Neural progenitor cell (in vitro differentiated cells): ENCODE measurements at regions not wholly inside any gene's neighbourhood (a gene's known extent, or its start where the extent isn't known, plus 50 kb on each side); places are given as distances from the start of the nearest gene placed in this dataset.
A peak's percentile ranks its signal among the peaks of the same experiment; 100 is the strongest.

ENCODE experiments used
- DNase-seq: peaks from one replicate; pipeline ENCODE4 v3.0.0-alpha.2; 2016; ENCODE audit warnings: low spot score
- H2AFZ ChIP-seq: fragments of 200-600 bp; sonication (generic); replicated peaks from 2 replicates; pipeline ENCODE4 v1.6.1; 2016; ENCODE audit warnings: antibody characterized with exemption
- H3F3A ChIP-seq: fragments of 200-600 bp; sonication (generic); 2 replicates; pipeline ENCODE4 v1.6.1; 2016; ENCODE audit warnings: antibody characterized with exemption, low read depth
- H3K27ac ChIP-seq: fragments of 200-600 bp; sonication (generic); 2 replicates; pipeline ENCODE4 v1.5.1; 2016; ENCODE audit warnings: mild to moderate bottlenecking
- H3K27me3 ChIP-seq: fragments of 200-600 bp; sonication (generic); 2 replicates; pipeline ENCODE4 v1.6.1; 2016; ENCODE audit warnings: mild to moderate bottlenecking, moderate library complexity
- H3K36me3 ChIP-seq: fragments of 200-600 bp; sonication (generic); 2 replicates; pipeline ENCODE4 v1.5.1; 2016
- H3K4me1 ChIP-seq: fragments of 200-600 bp; sonication (generic); 2 replicates; pipeline ENCODE4 v1.6.1; 2016; ENCODE audit warnings: mixed run types
- H3K4me2 ChIP-seq: fragments of 200-600 bp; sonication (generic); 2 replicates; pipeline ENCODE4 v1.6.1; 2016
- H3K4me3 ChIP-seq: fragments of 200-600 bp; sonication (generic); 2 replicates; pipeline ENCODE4 v1.5.1; 2016
- H3K79me2 ChIP-seq: fragments of 200-600 bp; sonication (generic); 2 replicates; pipeline ENCODE4 v1.6.1; 2016; ENCODE audit warnings: low read depth
- H3K9ac ChIP-seq: fragments of 200-600 bp; sonication (generic); 2 replicates; pipeline ENCODE4 v1.6.1; 2016
- H3K9me3 ChIP-seq: fragments of 200-600 bp; sonication (generic); 2 replicates; pipeline ENCODE4 v1.5.1; 2016; ENCODE audit warnings: low read depth
- H4K20me1 ChIP-seq: fragments of 200-600 bp; sonication (generic); 2 replicates; pipeline ENCODE4 v1.6.1; 2016; ENCODE audit warnings: low read depth
- H3K27ac Mint-ChIP-seq: 3 replicates; pipeline ENCODE4 v1.8.0; 2021; ENCODE audit warnings: mixed read lengths
- H3K27me3 Mint-ChIP-seq: 2 replicates; pipeline ENCODE4 v1.8.0; 2022; ENCODE audit warnings: low read depth, mild to moderate bottlenecking, inconsistent platforms, moderate library complexity, mixed read lengths; ENCODE audit not compliant: insufficient read depth
- H3K36me3 Mint-ChIP-seq: 3 replicates; pipeline ENCODE4 v1.8.0; 2021; ENCODE audit warnings: mixed read lengths
- H3K4me1 Mint-ChIP-seq: 3 replicates; pipeline ENCODE4 v1.8.0; 2021; ENCODE audit warnings: mixed read lengths
- H3K4me3 Mint-ChIP-seq: 3 replicates; pipeline ENCODE4 v1.8.0; 2021; ENCODE audit warnings: mild to moderate bottlenecking, moderate library complexity, mixed read lengths
- H3K9me3 Mint-ChIP-seq: 3 replicates; pipeline ENCODE4 v1.8.0; 2020; ENCODE audit warnings: mixed read lengths
- EZH2 ChIP-seq: fragments of 200-600 bp; sonication (generic); IDR thresholded peaks from 2 replicates; pipeline ENCODE4 v1.6.1; 2017; ENCODE audit warnings: antibody characterized with exemption, mild to moderate bottlenecking, moderate library complexity
- EZH2phosphoT487 ChIP-seq: fragments of 200-600 bp; sonication (generic); IDR thresholded peaks from 2 replicates; pipeline ENCODE4 v1.6.1; 2017; ENCODE audit warnings: antibody characterized with exemption
- TF ChIP-seq, protein P1 (sequence below): fragments of 200-600 bp; sonication (generic); IDR thresholded peaks from 2 replicates; pipeline ENCODE4 v1.5.1; 2017; ENCODE audit warnings: antibody characterized with exemption, mild to moderate bottlenecking

DNA sequence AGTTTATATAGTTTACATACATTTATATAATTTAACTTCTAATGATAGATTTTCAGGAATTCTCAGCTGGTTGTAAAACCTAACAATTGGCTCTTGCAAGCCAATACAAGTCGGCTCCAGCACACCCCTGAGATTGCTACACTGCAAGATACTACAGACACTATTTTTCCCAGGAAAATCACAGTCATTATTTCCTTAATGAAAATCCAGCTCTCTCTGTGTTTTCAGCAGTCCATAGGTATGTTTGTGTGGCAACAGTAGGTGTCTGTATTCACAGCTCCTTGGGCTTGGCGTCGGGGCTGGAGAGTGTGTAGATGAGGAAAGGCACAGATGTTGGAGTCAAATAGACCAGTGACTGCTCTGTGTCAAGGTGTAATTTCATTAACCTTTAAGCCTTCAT lies 78.7 kb upstream of the SPTBN1 start:
- DNase-seq = no peak
- Mint-ChIP-seq H3K27ac (no peak overlapping the region), H3K9me3 (no peaks in the 10 kb centered on the region), H3K4me1 (peaks cover 25% of the 10 kb centered on the region), H3K36me3 (no peaks in the 10 kb centered on the region), H3K4me3 (no peak overlapping the region), H3K27me3 (peaks cover 8% of the 10 kb centered on the region)
- H3K4me1 ChIP-seq = peaks cover 11% of the 10 kb centered on the region
- no peaks in the 10 kb centered on the region for H3K79me2 ChIP-seq
- H3K9me3 ChIP-seq = no peaks in the 10 kb centered on the region
- H3F3A ChIP-seq = peaks cover 19% of the 10 kb centered on the region
- H3K27me3 ChIP-seq = no peaks in the 10 kb centered on the region
- no peaks in the 10 kb centered on the region for H3K36me3 ChIP-seq
- H3K9ac ChIP-seq = no peak overlapping the region
- no peak overlapping the region for H3K27ac ChIP-seq
- no peak for TF ChIP-seq EZH2
- TF ChIP-seq, protein P1, sequence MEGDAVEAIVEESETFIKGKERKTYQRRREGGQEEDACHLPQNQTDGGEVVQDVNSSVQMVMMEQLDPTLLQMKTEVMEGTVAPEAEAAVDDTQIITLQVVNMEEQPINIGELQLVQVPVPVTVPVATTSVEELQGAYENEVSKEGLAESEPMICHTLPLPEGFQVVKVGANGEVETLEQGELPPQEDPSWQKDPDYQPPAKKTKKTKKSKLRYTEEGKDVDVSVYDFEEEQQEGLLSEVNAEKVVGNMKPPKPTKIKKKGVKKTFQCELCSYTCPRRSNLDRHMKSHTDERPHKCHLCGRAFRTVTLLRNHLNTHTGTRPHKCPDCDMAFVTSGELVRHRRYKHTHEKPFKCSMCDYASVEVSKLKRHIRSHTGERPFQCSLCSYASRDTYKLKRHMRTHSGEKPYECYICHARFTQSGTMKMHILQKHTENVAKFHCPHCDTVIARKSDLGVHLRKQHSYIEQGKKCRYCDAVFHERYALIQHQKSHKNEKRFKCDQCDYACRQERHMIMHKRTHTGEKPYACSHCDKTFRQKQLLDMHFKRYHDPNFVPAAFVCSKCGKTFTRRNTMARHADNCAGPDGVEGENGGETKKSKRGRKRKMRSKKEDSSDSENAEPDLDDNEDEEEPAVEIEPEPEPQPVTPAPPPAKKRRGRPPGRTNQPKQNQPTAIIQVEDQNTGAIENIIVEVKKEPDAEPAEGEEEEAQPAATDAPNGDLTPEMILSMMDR = no peak
- H3K4me2 ChIP-seq = peak overlapping the region; percentile 59
- H4K20me1 ChIP-seq = no peaks in the 10 kb centered on the region
- no peak overlapping the region for H2AFZ ChIP-seq
- no peak overlapping the region for H3K4me3 ChIP-seq

DNA sequence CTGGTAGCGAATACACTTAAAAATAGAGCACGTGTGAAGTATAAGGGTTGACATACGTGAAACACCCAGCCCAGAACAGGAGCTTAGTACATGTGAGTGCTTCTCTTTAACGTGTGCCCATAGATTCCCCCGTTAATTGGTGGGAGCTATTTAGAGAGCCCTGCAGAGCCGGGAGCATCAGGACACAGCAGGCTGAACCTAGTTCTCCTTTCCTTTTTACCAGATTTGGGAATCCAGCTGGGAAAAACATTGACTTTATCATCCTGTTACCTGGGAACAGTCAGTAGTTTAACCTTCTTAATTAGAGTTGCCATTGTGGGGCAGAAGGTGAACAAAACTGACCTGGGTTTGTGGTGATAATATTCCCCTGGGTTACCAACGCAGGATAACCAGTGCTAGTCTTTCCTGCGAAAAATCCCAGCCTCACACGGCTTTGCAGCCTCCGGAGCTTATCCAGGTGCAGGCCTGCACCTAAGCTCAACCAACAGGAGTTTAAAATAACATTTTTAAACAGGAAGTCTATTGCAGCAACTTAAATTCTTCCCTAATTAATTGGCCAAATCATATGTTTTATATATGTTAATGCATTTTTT lies 78.1 kb upstream of the SPTBN1 start:
- Mint-ChIP-seq H3K36me3 (no peaks in the 10 kb centered on the region), H3K4me3 (no peak overlapping the region), H3K27me3 (peaks cover 6% of the 10 kb centered on the region), H3K27ac (no peak overlapping the region), H3K9me3 (no peaks in the 10 kb centered on the region), H3K4me1 (peaks cover 25% of the 10 kb centered on the region)
- Histone ChIP-seq H3K4me2 (peak overlapping the region; percentile 59), H3F3A (peaks cover 19% of the 10 kb centered on the region), H3K4me3 (no peak overlapping the region), H3K79me2 (no peaks in the 10 kb centered on the region), H3K9ac (no peak overlapping the region), H4K20me1 (no peaks in the 10 kb centered on the region), H3K27ac (no peak overlapping the region), H2AFZ (no peak overlapping the region), H3K27me3 (no peaks in the 10 kb centered on the region), H3K9me3 (no peaks in the 10 kb centered on the region), H3K36me3 (no peaks in the 10 kb centered on the region), H3K4me1 (peaks cover 11% of the 10 kb centered on the region)
- TF ChIP-seq EZH2phosphoT487 = no peak
- TF ChIP-seq EZH2 = no peak
- peak; percentile 46 for DNase-seq

DNA sequence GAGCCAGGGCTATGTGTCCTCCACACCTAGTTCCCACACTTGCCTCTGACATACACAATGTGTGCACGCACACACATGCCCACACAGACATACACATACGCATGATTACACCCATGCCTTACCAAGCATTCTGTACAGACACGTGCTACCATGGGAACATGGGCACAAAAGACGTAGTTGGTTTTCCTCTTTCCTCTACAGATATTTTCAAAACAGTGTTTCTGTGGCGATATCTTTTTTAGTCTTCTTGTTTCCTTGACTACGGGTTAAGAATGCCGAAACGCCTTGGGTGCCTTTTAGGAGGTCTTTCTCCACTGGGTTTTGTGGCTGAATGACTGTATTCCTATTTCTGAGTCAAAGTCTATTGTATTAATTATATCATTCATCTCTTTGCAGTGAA lies 75.5 kb upstream of the SPTBN1 start:
- H3K79me2 ChIP-seq = no peaks in the 10 kb centered on the region
- peaks cover 19% of the 10 kb centered on the region for H3F3A ChIP-seq
- H3K9ac ChIP-seq = no peak overlapping the region
- TF ChIP-seq, protein P1 = no peak
- no peak for TF ChIP-seq EZH2
- TF ChIP-seq EZH2phosphoT487 = no peak
- H3K36me3 ChIP-seq = no peaks in the 10 kb centered on the region
- peak overlapping the region; percentile 2 for H3K27ac Mint-ChIP-seq
- no peak overlapping the region for H3K27ac ChIP-seq
- no peaks in the 10 kb centered on the region for H3K36me3 Mint-ChIP-seq
- H3K27me3 ChIP-seq = no peaks in the 10 kb centered on the region
- H2AFZ ChIP-seq = no peak overlapping the region
- no peaks in the 10 kb centered on the region for H4K20me1 ChIP-seq
- H3K4me1 Mint-ChIP-seq = peaks cover 33% of the 10 kb centered on the region
- no peaks in the 10 kb centered on the region for H3K9me3 Mint-ChIP-seq
- no peak overlapping the region for H3K4me2 ChIP-seq
- no peaks in the 10 kb centered on the region for H3K9me3 ChIP-seq
- no peak overlapping the region for H3K4me3 Mint-ChIP-seq
- H3K4me3 ChIP-seq = no peak overlapping the region
- no peak for DNase-seq
- peaks cover 4% of the 10 kb centered on the region for H3K27me3 Mint-ChIP-seq
- H3K4me1 ChIP-seq = peaks cover 19% of the 10 kb centered on the region

DNA sequence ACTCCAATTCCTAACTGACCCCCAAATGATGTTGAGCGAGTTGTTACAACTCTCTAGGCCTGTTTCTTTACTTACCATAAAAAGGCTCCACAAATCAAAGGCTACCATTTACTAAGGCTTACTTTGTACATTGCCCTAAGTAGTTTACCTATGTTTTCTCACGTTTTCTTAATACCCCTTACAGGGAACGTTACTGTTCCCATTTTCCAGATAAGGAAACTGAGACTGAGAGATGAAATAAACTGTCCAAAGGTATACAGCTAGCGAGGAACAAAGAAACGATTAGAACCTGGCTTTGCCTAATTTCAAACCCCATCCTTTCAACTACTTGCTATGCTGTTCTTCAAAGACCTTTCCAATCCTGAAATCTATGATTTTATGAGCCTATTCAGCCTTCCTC lies 74.8 kb upstream of the SPTBN1 start:
- H3K4me1 Mint-ChIP-seq = peaks cover 33% of the 10 kb centered on the region
- Histone ChIP-seq H3K4me2 (no peak overlapping the region), H3K9ac (no peak overlapping the region), H3F3A (peaks cover 19% of the 10 kb centered on the region), H3K9me3 (no peaks in the 10 kb centered on the region), H3K27ac (no peak overlapping the region), H2AFZ (no peak overlapping the region), H3K79me2 (no peaks in the 10 kb centered on the region), H3K36me3 (no peaks in the 10 kb centered on the region), H3K27me3 (no peaks in the 10 kb centered on the region), H3K4me1 (peaks cover 19% of the 10 kb centered on the region), H3K4me3 (no peak overlapping the region), H4K20me1 (no peaks in the 10 kb centered on the region)
- TF ChIP-seq EZH2 (no peak), EZH2phosphoT487 (no peak)
- TF ChIP-seq, protein P1 = no peak
- no peak overlapping the region for H3K4me3 Mint-ChIP-seq
- peaks cover 4% of the 10 kb centered on the region for H3K27me3 Mint-ChIP-seq
- no peak for DNase-seq
- H3K9me3 Mint-ChIP-seq = no peaks in the 10 kb centered on the region
- H3K27ac Mint-ChIP-seq = peak overlapping the region; percentile 2
- H3K36me3 Mint-ChIP-seq = no peaks in the 10 kb centered on the region
